HG03095 (cell line): ENCODE measurements at regions not wholly inside any gene's neighbourhood (a gene's known extent, or its start where the extent isn't known, plus 50 kb on each side); places are given as distances from the start of the nearest gene placed in this dataset.

Source experiments
- ATAC-seq: cut with Tn5 transposase; IDR thresholded peaks from one replicate; pipeline ENCODE4 v1.9.1; 2021; ENCODE audit warnings: moderate library complexity; ENCODE audit not compliant: unreplicated experiment

DNA sequence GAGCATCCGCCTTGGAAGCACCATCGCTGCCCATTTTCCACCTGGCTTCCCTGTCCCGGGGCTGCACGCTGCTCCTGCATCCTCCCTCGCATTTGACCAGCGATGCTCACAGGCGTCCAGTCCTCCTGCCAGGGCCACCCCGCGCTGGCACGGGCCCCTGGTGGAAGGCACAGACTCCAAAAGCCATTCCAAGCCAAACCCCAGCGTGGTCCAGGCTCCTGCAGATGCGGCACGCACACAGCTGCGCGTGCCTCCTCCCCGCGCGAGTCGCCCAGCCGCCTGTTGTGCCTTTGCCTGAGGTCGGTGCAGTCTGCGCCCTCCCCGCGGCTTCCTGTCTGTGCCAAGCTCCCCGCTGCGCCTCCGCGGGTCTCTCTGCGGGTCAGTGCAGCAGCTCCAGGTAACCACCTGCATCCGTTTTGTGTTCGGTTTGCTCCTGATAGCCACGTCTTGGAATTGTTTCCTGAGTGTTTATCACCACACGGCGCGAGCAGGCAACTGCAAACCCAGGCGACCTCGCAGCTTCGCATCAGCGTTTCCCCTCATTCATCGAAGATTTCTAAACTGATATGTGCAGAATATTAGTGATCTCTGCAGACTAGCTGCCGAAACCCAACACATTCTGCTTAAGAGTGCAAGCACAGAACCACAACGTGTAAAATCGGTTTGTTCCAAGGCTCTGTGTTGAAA is 65.2 kb upstream of the SALL3 start:
- no peak for ATAC-seq

DNA sequence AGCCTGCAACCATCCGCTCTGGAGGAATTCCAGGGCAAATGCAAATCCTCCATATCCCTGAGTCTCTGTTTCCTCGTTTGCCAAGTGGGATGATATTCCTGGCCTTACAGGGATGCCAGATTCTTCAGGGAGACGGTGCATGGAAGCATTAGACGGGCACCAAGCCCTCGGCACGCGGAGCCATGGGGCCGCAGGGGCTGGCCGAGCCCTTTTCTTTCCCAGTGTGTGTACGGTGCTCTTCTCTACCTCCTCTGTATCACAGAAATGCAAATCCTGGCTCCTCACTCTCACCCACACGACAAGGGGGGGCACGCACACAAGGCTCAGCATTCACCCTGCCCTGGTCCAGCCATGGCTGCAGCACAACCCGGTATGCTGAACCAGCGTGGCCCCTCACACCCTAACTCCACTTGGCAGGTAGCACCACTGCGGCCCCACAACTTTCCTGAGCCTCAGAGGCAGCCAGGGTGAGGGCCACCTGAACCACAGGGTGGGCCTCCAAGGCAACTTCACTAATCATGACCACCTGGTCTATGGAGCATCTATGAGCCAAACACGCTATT is 64.1 kb upstream of the SALL3 start:
- ATAC-seq: no peak

DNA sequence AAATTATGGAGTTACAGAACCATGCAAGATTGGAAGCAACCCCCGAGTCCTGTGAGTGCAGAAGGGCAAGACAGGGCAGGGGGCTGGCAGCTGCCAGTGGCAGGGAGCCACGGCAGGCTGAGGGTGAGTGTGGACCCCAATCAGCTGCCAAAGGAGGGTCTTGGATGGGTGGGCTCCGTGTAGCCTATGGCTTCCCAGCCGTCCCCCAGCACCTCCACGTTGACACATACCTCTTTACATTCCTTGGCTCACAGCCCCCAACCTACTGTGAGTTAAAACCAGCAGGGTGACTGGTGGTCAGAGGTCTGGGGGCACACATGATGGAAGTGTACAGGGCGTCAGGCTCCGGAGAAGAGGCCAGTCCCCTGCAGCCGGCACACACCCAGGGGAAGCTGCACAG is 60.9 kb upstream of the SALL3 start:
- ATAC-seq: no peak

DNA sequence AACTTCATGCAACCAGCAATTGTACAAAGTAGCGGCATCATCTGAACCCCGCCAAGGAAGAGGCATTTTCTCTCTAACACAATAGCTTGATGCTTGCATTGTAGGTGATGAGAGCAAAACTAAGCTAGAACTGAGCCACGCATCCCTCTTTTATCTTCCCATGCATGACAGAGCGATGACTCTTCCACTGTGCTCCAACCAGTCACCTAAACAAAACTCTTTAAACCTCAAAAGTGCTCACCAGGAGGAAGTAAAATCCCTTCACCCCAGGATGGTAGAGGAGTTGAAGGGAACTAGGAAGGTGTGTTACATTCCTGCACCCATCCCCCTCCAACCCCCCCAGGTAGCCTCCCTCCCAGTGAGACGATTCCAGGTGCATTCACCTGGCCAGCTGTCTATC is 59.7 kb upstream of the SALL3 start:
- no peak for ATAC-seq

DNA sequence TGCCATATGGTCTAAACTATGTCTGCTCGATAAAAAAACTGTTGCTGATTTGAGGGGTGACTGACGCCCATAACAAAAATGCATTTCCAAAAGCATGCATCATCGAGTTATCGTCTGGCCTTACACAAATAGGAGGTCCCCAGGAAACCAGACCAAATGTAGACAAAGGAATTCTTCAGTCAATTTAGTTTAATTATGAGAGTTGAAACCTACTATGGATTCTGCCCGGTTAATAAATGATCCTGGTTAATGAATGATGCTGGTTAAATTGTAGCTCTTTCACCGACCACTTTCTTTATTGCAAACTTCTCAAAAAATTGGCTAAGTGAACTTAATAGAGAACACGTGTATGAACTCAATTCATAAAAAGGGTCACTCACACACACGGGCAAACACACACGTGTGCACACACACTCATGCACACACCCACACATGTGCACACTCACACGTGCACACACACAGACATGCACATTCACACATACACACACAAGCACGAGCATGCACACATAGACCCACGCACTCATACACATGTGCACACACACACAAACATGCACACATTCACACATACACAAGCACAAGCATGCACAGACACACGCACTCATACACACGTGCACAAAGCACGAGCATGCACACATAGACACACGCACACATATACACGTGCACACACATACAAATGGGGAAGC is 59.0 kb upstream of the SALL3 start:
- ATAC-seq: no peak

DNA sequence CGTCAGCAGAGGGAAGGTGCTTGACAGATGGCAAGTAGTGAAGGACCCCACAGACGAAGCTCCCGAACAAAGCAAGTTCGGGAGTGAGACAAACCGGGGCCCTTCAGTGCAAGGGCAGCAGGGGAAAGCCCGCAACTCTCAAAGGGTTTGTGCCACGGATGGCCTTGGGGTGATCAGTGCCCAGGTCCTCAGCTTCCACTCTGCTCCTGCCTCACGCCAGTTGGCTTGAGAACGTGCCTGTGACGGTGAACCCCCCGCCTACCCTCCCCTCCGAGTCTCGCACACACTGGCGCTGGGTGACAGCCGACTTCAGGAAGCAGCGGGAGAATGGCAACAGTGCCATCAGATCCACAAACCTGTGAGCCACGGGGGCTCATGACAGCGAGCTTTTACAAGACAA is 56.8 kb upstream of the SALL3 start:
- ATAC-seq: no peak

DNA sequence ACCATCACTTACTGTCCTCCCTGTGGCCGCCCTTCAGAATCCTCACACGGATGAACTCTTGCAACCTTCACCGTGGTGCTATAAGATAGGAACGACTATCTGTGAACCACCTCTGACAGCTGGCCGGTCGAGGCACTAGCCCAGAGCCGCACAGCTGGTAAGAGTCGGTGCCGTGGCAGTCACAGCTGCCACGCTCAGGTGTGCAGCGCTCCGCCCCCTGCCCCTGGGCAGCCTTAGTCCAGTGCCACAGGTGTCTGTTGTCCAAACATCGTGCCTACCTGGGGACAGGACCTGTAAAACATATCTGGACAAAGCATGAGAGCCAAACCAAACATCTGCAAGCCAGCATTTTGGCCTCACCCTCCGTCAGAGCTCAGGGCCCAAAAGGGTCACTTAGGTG is 55.3 kb upstream of the SALL3 start:
- no peak for ATAC-seq

DNA sequence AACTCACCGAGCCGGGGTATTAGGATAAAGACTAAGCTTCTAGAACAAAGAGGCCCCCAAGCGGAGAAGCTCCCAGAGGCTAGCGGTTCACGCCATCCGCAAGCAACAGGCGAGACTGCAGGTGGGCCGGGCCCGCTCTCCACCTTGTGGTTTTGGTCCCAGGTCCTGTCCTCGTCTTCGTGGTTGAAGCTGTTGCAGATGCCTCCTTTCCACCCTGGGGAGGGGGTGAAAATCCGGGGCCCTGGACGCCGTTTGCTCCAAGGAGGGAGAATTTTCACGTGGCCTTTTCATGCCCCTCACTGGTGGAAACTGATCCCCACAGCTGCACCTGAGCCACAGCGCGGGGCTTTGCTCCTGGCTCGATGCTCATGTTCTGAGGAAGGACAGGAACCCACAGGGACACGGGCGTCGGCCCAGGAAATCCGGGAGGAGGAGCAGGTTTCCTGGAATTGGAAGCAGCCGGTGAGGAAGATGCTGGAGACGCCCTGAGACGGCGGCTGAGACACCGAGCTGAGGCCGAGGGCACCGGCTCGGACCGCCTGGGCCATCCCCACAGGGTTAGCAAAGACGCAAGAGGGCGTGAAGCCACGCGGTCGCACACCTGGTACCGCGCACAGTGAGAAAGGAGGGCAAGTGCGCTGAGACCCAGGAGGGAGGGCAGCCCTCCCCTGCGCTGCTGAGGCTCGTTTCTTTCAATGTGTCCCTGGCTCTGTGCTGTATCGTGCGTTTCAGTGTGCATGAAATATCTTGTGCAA is 54.7 kb upstream of the SALL3 start:
- ATAC-seq: no peak

DNA sequence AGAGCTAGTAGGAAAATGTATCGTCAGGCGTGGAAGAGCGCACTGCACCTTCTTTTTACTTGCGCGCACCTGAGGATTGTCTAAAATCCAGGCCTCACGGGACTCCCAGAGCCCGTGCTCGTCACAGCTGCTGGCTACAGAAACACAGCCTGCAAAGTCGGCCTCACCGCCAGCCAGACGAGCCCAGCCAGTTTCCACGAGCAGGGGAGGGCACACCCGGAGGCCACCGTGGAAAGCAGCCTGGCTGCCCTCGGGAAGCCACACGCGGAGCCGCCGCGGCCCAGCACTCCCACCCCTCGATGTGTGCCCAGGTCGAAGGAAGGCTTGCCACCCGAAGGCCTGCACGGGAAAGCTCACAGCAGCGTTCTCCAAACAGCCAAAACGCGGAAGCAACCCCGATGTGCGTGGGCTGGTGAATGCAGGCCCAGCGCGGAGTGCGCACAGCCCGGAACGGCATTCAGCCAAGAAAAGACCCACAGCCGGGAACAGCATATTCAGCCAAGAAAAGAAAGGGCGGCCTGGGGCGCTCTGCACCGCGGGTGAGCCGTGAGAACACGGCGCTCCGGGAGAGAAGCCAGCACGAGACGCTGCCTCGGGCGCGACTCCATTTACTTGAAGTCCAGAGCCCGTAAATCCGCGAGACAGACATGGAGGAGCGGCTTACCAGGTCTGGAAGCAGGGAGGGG is 53.9 kb upstream of the SALL3 start:
- ATAC-seq: no peak

DNA sequence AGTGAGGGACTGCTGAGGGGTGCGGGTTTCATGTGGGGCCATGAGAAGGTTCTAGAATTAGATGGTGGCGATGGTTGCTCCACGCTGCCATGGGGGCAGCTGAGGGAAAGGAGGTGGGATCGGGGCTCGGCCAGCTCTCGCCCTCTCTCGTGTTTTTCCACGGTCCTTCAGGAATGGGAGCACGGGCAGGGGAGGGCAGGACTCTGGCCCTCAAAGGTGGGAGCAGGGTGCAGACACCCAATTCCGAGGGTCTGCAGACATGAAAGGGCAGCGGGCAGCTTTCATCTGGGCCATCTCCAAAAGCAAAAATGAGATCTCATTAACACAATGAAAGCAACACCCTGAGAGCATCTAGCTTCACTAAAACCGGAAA is 53.4 kb upstream of the SALL3 start:
- no peak for ATAC-seq

DNA sequence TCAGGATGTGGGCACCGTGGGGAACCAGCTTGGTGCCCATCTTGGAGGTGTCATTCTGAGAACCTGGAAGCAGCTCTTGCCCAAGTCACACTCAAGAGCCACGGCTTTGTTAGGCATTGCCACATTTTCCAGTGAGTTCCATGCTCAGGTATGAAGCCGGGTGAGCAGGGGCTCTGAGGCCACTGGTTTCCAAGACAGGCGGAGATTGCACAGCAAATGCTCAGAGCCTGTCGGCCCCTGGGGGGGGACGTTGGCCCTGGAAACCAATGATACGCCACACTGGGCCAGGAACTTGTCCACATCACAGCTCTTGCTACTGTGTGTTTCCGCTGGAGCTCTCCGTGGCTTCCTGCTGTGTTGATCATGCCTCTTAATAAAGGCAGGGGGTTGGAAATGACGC is 52.5 kb upstream of the SALL3 start:
- ATAC-seq: no peak

DNA sequence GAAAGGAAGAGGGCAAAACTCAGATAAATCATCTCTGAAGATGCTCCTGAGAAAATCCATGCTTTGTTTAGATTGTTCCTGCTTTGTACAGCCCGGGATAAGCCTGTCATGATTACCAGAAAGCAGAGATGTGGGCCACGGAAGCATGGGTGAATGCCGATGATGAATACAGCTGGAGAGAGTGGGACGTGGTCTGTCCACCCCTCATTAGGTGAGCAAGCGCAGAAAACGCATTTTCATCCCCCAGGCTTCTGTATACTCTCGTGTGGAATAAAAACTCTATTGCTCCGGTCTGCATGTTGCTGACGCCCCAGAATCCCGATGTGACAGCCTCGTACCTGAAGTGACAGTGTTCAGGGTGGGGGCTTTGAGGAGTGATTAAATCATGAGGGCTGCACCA is 52.0 kb upstream of the SALL3 start:
- no peak for ATAC-seq

DNA sequence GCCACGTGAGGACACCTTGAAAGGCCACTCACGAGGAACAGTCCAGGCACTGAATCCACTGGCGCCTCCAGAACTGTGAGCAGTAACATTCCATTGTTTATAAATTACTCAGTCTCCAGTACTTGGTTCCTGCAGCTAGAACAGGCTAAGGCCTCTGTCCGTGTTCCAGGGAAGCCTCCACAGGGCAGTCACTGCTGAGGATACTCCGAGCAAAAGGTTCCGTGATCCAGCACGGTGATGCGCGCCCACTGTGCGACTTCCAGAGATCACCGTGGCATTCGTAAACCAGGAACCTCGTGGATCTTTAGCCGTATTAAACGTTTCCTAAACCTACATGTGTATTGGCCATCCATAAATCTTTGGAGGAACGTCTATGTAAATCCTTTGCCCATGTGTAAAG is 51.5 kb upstream of the SALL3 start:
- no peak for ATAC-seq

DNA sequence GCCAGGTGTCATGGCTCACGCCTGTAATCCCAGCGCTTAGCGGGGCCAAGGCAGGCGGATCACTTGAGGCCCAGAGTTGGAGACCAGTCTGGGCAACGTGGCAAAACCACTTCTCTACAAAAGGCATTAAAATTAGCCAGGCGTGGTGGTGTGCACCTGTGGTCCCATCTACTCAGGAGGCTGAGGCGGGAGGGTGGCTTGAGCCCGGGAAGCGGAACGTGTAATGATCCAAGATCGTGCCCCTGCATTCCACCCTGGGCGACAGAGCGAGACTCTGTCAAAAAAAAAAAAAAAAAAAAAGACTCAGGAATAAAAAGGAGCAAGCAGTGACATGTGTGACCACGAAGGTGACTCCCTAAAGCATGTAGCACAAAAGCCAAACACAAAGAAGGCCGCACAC is 50.1 kb upstream of the SALL3 start:
- ATAC-seq: no peak
